RWPE2 (cell line): ENCODE measurements at regions not wholly inside any gene's neighbourhood (a gene's known extent, or its start where the extent isn't known, plus 50 kb on each side); places are given as distances from the start of the nearest gene placed in this dataset.
"Not testable (repeated sequence)": the region's sequence is repeated elsewhere in the genome, so short reads cannot be mapped to it uniquely, and the experiment has no call there.

Experiments
- ATAC-seq: fragments of 200-7000 bp; cut with Tn5 transposase; 3 replicates; pipeline ENCODE4 v1.9.1; 2021; ENCODE audit warnings: low read depth
- DNase-seq: peaks from one replicate; pipeline ENCODE4 v3.0.0-alpha.2; 2020; ENCODE audit warnings: low spot score
- H3K27ac ChIP-seq: fragments of 450-650 bp; 2 replicates; pipeline ENCODE4 v1.5.1; 2017; ENCODE audit warnings: mild to moderate bottlenecking; ENCODE audit not compliant: poor library complexity, severe bottlenecking
- H3K27me3 ChIP-seq: fragments of 250-450 bp; sonication (Bioruptor Pico); 2 replicates; pipeline ENCODE4 v1.5.1; 2021; ENCODE audit warnings: mild to moderate bottlenecking, moderate library complexity; ENCODE audit not compliant: insufficient read depth, poor library complexity, severe bottlenecking
- H3K36me3 ChIP-seq: fragments of 250-450 bp; sonication (Bioruptor Pico); 2 replicates; pipeline ENCODE4 v1.5.1; 2020; ENCODE audit warnings: low read depth, mild to moderate bottlenecking, moderate library complexity
- H3K4me1 ChIP-seq: fragments of 250-450 bp; sonication (Bioruptor Pico); 2 replicates; pipeline ENCODE4 v1.5.1; 2021; ENCODE audit warnings: mild to moderate bottlenecking, moderate library complexity; ENCODE audit not compliant: insufficient read depth, poor library complexity, severe bottlenecking
- H3K4me3 ChIP-seq: fragments of 250-450 bp; sonication (Bioruptor Pico); 2 replicates; pipeline ENCODE4 v1.5.1; 2021; ENCODE audit warnings: mild to moderate bottlenecking, moderate library complexity; ENCODE audit not compliant: severe bottlenecking
- H3K9me3 ChIP-seq: fragments of 250-450 bp; sonication (Bioruptor Pico); 2 replicates; pipeline ENCODE4 v1.5.1; 2021; ENCODE audit warnings: mild to moderate bottlenecking, moderate library complexity; ENCODE audit not compliant: severe bottlenecking
- CTCF ChIP-seq: fragments of 450-650 bp; IDR thresholded peaks from one replicate; pipeline ENCODE4 v1.5.1; 2017; ENCODE audit warnings: mild to moderate bottlenecking, moderate library complexity; ENCODE audit not compliant: poor library complexity, severe bottlenecking

GRCh38 chr6:40668203-40668602, 81.0 kb upstream of the LRFN2 start:
- Histone ChIP-seq H3K27me3 (no peaks in the 10 kb centered on the region), H3K4me3 (no peak overlapping the region), H3K36me3 (no peaks in the 10 kb centered on the region), H3K9me3 (no peaks in the 10 kb centered on the region), H3K4me1 (no peaks in the 10 kb centered on the region), H3K27ac (no peak overlapping the region)
- no peak for TF ChIP-seq CTCF
- no peak for ATAC-seq
- DNase-seq = no peak

- Histone ChIP-seq H3K36me3 (no peaks in the 10 kb centered on the region), H3K27me3 (no peaks in the 10 kb centered on the region), H3K9me3 (no peaks in the 10 kb centered on the region), H3K27ac (no peak overlapping the region), H3K4me3 (no peak overlapping the region), H3K4me1 (no peaks in the 10 kb centered on the region)
- TF ChIP-seq CTCF = no peak
- DNase-seq (no peak), ATAC-seq (no peak)
These were observed 79.4 kb upstream of the LRFN2 start for GRCh38 chr6:40666530-40666929.

- DNase-seq (no peak), ATAC-seq (no peak)
- H3K36me3 ChIP-seq = no peaks in the 10 kb centered on the region
- H3K27ac ChIP-seq = no peak overlapping the region
- no peaks in the 10 kb centered on the region for H3K4me1 ChIP-seq
- H3K4me3 ChIP-seq = no peak overlapping the region
- TF ChIP-seq CTCF = no peak
- H3K9me3 ChIP-seq = no peaks in the 10 kb centered on the region
- no peaks in the 10 kb centered on the region for H3K27me3 ChIP-seq
These were observed 74.6 kb upstream of the LRFN2 start for GRCh38 chr6:40661726-40662125.

- DNase-seq, H3K4me3 ChIP-seq, H3K4me1 ChIP-seq, ATAC-seq, H3K27ac ChIP-seq, H3K9me3 ChIP-seq, H3K36me3 ChIP-seq, H3K27me3 ChIP-seq: not testable (repeated sequence)
These were observed 69.6 kb upstream of the LRFN2 start for GRCh38 chr6:40656772-40657171.

GRCh38 chr6:40654828-40655227, 67.7 kb upstream of the LRFN2 start:
- H3K27me3 ChIP-seq = no peaks in the 10 kb centered on the region
- H3K36me3 ChIP-seq = no peaks in the 10 kb centered on the region
- no peak overlapping the region for H3K4me3 ChIP-seq
- DNase-seq (no peak), ATAC-seq (no peak)
- H3K27ac ChIP-seq = no peak overlapping the region
- no peaks in the 10 kb centered on the region for H3K4me1 ChIP-seq
- H3K9me3 ChIP-seq = no peaks in the 10 kb centered on the region
- TF ChIP-seq CTCF = no peak
